Fibroblast of the aortic adventitia (primary cell): ENCODE measurements at regions not wholly inside any gene's neighbourhood (a gene's known extent, or its start where the extent isn't known, plus 50 kb on each side); places are given as distances from the start of the nearest gene placed in this dataset.

ENCODE experiments used
- DNase-seq: peaks from one replicate; pipeline ENCODE4 v3.0.0-alpha.2; 2010; ENCODE audit warnings: low read depth
- H3K4me3 ChIP-seq: 2 replicates; pipeline ENCODE4 v1.5.1; 2011; ENCODE audit warnings: low read depth, mild to moderate bottlenecking, control low read depth, low read length, moderate library complexity
- CTCF ChIP-seq: IDR thresholded peaks from 2 replicates; pipeline ENCODE4 v1.5.1; 2011; ENCODE audit warnings: mild to moderate bottlenecking, low read length, control low read depth, inconsistent platforms; ENCODE audit not compliant: insufficient read depth

GRCh38 chr14:51448831-51449670 lies 202.7 kb upstream of the FRMD6 start:
- no peak for TF ChIP-seq CTCF
- H3K4me3 ChIP-seq: no peak overlapping the region
- DNase-seq: peak; percentile 97

- no peak overlapping the region for H3K4me3 ChIP-seq
- TF ChIP-seq CTCF: no peak
- DNase-seq: no peak
These were observed 202.0 kb upstream of the FRMD6 start for GRCh38 chr14:51449681-51450080.

GRCh38 chr14:51451561-51451960 lies 200.1 kb upstream of the FRMD6 start:
- TF ChIP-seq CTCF: no peak
- DNase-seq: no peak
- H3K4me3 ChIP-seq: no peak overlapping the region

GRCh38 chr14:51453869-51454268 lies 197.8 kb upstream of the FRMD6 start:
- no peak overlapping the region for H3K4me3 ChIP-seq
- no peak for DNase-seq
- no peak for TF ChIP-seq CTCF

- H3K4me3 ChIP-seq: no peak overlapping the region
- TF ChIP-seq CTCF: no peak
- no peak for DNase-seq
These were observed 197.4 kb upstream of the FRMD6 start for GRCh38 chr14:51454351-51454750.

GRCh38 chr14:51455041-51455835 lies 196.5 kb upstream of the FRMD6 start:
- no peak overlapping the region for H3K4me3 ChIP-seq
- no peak for TF ChIP-seq CTCF
- DNase-seq: no peak
